ENCODE measurements at regions not wholly inside any gene's neighbourhood (a gene's known extent, or its start where the extent isn't known, plus 50 kb on each side); places are given as distances from the start of the nearest gene placed in this dataset.

- no peaks in the 10 kb centered on the region for H3K36me3 ChIP-seq (ENCODE audit: insufficient read depth, low read length)
- DNase-seq (ENCODE audit: low read depth, low spot score) = no peak
- H3K27ac ChIP-seq = no peak overlapping the region
- H3K9ac ChIP-seq (ENCODE audit: insufficient read length) = no peak overlapping the region
- H3K4me3 ChIP-seq = no peak overlapping the region
- no peak for TF ChIP-seq FOXP2 (optimal IDR thresholded peaks at IDR 0.05; ENCODE audit: control extremely low read depth, extremely low read length, insufficient read depth)
- H3K9me3 ChIP-seq (ENCODE audit: low read depth, low read length) = no peaks in the 10 kb centered on the region
Measured at GRCh38 chr15:77550301-77551251, 82.1 kb downstream of the LINGO1 start.

- Histone ChIP-seq H3K27ac (no peak overlapping the region), H3K9ac (ENCODE audit: insufficient read length) (no peak overlapping the region), H3K36me3 (ENCODE audit: insufficient read depth, low read length) (no peaks in the 10 kb centered on the region), H3K4me3 (no peak overlapping the region), H3K9me3 (ENCODE audit: low read depth, low read length) (no peaks in the 10 kb centered on the region)
- DNase-seq (ENCODE audit: low read depth, low spot score) = no peak
- TF ChIP-seq FOXP2 (optimal IDR thresholded peaks at IDR 0.05; ENCODE audit: control extremely low read depth, extremely low read length, insufficient read depth) (no peak), EZH2 (IDR thresholded peaks at IDR 0.05) (no peak), POLR2AphosphoS5 (IDR thresholded peaks at IDR 0.05; ENCODE audit: borderline replicate concordance, low read depth, low read length) (no peak)
Measured at GRCh38 chr15:77549576-77550288, 83.0 kb downstream of the LINGO1 start.

- H3K36me3 ChIP-seq (ENCODE audit: insufficient read depth, low read length) = no peaks in the 10 kb centered on the region
- no peak overlapping the region for H3K9ac ChIP-seq (ENCODE audit: insufficient read length)
- H3K9me3 ChIP-seq (ENCODE audit: low read depth, low read length) = no peaks in the 10 kb centered on the region
- no peak for TF ChIP-seq EZH2 (IDR thresholded peaks at IDR 0.05)
- TF ChIP-seq POLR2AphosphoS5 (IDR thresholded peaks at IDR 0.05; ENCODE audit: borderline replicate concordance, low read depth, low read length) = no peak
- TF ChIP-seq FOXP2 (optimal IDR thresholded peaks at IDR 0.05; ENCODE audit: control extremely low read depth, extremely low read length, insufficient read depth) = no peak
- no peak overlapping the region for H3K27ac ChIP-seq
- no peak for DNase-seq (ENCODE audit: low read depth, low spot score)
- H3K4me3 ChIP-seq = no peak overlapping the region
Measured at GRCh38 chr15:77548589-77549557, 83.8 kb downstream of the LINGO1 start.

- no peak for TF ChIP-seq POLR2AphosphoS5 (IDR thresholded peaks at IDR 0.05; ENCODE audit: borderline replicate concordance, low read depth, low read length)
- TF ChIP-seq EZH2 (IDR thresholded peaks at IDR 0.05) = no peak
- no peak for TF ChIP-seq FOXP2 (optimal IDR thresholded peaks at IDR 0.05; ENCODE audit: control extremely low read depth, extremely low read length, insufficient read depth)
- DNase-seq (ENCODE audit: low read depth, low spot score) = no peak
- Histone ChIP-seq H3K4me3 (no peak overlapping the region), H3K9ac (ENCODE audit: insufficient read length) (no peak overlapping the region), H3K9me3 (ENCODE audit: low read depth, low read length) (no peaks in the 10 kb centered on the region), H3K36me3 (ENCODE audit: insufficient read depth, low read length) (no peaks in the 10 kb centered on the region), H3K27ac (no peak overlapping the region)
Measured at GRCh38 chr15:77547801-77548588, 84.7 kb downstream of the LINGO1 start.

GRCh38 chr15:77546870-77547269 is 85.8 kb downstream of the LINGO1 start:
- H3K4me3 ChIP-seq = no peak overlapping the region
- DNase-seq (ENCODE audit: low read depth, low spot score) = no peak
- TF ChIP-seq EZH2 (IDR thresholded peaks at IDR 0.05) (no peak), POLR2AphosphoS5 (IDR thresholded peaks at IDR 0.05; ENCODE audit: borderline replicate concordance, low read depth, low read length) (no peak), FOXP2 (optimal IDR thresholded peaks at IDR 0.05; ENCODE audit: control extremely low read depth, extremely low read length, insufficient read depth) (no peak)
- H3K9ac ChIP-seq (ENCODE audit: insufficient read length) = no peak overlapping the region
- H3K9me3 ChIP-seq (ENCODE audit: low read depth, low read length) = no peaks in the 10 kb centered on the region
- H3K36me3 ChIP-seq (ENCODE audit: insufficient read depth, low read length) = no peaks in the 10 kb centered on the region
- H3K27ac ChIP-seq = no peak overlapping the region

- Histone ChIP-seq H3K27ac (no peak overlapping the region), H3K4me3 (no peak overlapping the region), H3K36me3 (ENCODE audit: insufficient read depth, low read length) (no peaks in the 10 kb centered on the region), H3K9ac (ENCODE audit: insufficient read length) (no peak overlapping the region), H3K9me3 (ENCODE audit: low read depth, low read length) (no peaks in the 10 kb centered on the region)
- DNase-seq (ENCODE audit: low read depth, low spot score) = no peak
- TF ChIP-seq EZH2 (IDR thresholded peaks at IDR 0.05) = no peak
- TF ChIP-seq POLR2AphosphoS5 (IDR thresholded peaks at IDR 0.05; ENCODE audit: borderline replicate concordance, low read depth, low read length) = no peak
- no peak for TF ChIP-seq FOXP2 (optimal IDR thresholded peaks at IDR 0.05; ENCODE audit: control extremely low read depth, extremely low read length, insufficient read depth)
Measured at GRCh38 chr15:77546050-77546501, 86.6 kb downstream of the LINGO1 start.

GRCh38 chr15:77545058-77545457 is 87.7 kb downstream of the LINGO1 start:
- Histone ChIP-seq H3K9me3 (ENCODE audit: low read depth, low read length) (no peaks in the 10 kb centered on the region), H3K36me3 (ENCODE audit: insufficient read depth, low read length) (no peaks in the 10 kb centered on the region), H3K4me3 (no peak overlapping the region), H3K9ac (ENCODE audit: insufficient read length) (no peak overlapping the region), H3K27ac (no peak overlapping the region)
- TF ChIP-seq FOXP2 (optimal IDR thresholded peaks at IDR 0.05; ENCODE audit: control extremely low read depth, extremely low read length, insufficient read depth) (no peak), EZH2 (IDR thresholded peaks at IDR 0.05) (no peak), POLR2AphosphoS5 (IDR thresholded peaks at IDR 0.05; ENCODE audit: borderline replicate concordance, low read depth, low read length) (no peak)
- DNase-seq (ENCODE audit: low read depth, low spot score) = no peak
